Muscle of leg (tissue), 3 donors: ENCODE measurements at regions not wholly inside any gene's neighbourhood (a gene's known extent, or its start where the extent isn't known, plus 50 kb on each side); places are given as distances from the start of the nearest gene placed in this dataset.
"Not testable (repeated sequence)": the region's sequence is repeated elsewhere in the genome, so short reads cannot be mapped to it uniquely, and the experiment has no call there.

ENCODE experiments used
- DNase-seq: peaks from one replicate; pipeline ENCODE4 v3.0.0; 2013
- H3K27ac ChIP-seq: one replicate; pipeline ENCODE4 v1.5.1; 2013; ENCODE audit warnings: mild to moderate bottlenecking, low read length, control low read depth
- H3K27me3 ChIP-seq: one replicate; pipeline ENCODE4 v1.6.1; 2013; ENCODE audit warnings: low read length; ENCODE audit not compliant: control insufficient read depth, insufficient read depth
- H3K36me3 ChIP-seq: one replicate; pipeline ENCODE4 v1.6.1; 2013; ENCODE audit warnings: low read length; ENCODE audit not compliant: control insufficient read depth, insufficient read depth
- H3K4me1 ChIP-seq: one replicate; pipeline ENCODE4 v1.6.1; 2013; ENCODE audit warnings: low read length; ENCODE audit not compliant: control insufficient read depth, insufficient read depth
- H3K4me3 ChIP-seq: one replicate; pipeline ENCODE4 v1.5.1; 2013; ENCODE audit warnings: low read length, control low read depth
- H3K9me3 ChIP-seq: replicated peaks from 2 replicates; pipeline ENCODE4 v1.6.1; 2013; ENCODE audit warnings: low read depth, low read length; ENCODE audit not compliant: control insufficient read depth
- WGBS: methylation state at CpG from one replicate; pipeline ENCODE4 v1.1.5; 2013; ENCODE audit warnings: missing lambda C conversion rate; ENCODE audit not compliant: insufficient coverage; 5-methylcytosine and 5-hydroxymethylcytosine counted together

DNA sequence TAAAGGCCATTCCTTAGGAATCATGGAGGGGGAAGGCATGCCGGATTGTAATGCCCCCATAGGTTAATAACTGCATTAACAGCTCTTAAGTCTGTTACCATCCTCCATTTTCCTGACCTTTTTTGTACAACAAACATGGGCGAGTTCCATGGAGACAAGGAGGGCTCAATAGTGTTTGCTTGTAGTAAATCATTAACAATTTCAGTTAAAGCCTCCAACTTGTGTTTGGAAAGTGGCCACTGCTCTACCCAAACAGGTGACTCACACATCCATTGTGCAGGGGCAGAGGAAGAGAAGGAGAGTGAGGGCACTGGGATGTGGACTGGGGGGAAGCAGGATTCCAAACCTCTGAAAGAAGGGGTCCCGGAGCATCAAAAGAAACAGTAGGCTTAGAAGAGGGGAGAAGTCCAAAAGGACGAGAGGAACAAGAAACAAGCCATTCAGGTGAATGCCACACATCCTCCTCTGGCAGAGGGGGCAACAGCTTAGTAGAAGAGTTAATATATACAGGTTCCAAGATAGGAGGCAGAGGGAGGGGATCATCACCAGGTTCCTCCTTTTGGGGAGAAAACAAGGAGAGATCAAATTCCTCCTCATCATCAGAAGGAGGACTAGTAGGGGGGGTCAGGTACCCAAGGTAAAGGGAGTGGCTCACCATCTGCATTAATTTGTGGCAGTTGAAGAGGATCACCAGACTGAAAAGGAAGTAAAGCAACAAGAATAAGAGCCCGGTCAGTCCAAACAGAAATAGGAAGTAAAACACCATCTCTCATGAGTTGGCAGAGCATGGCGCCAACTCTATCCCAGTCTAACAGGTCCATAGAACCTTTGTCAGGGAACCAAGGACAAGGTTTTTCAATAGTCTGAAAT, 189.4 kb upstream of the RAI14 start:
- H3K4me1 ChIP-seq, H3K4me3 ChIP-seq, H3K27ac ChIP-seq, H3K27me3 ChIP-seq, H3K9me3 ChIP-seq, H3K36me3 ChIP-seq, DNase-seq: not testable (repeated sequence)
- WGBS: 50% methylated on average over 2 of the region's 6 CpGs

GRCh38 chr5:34467436-34467835, 188.7 kb upstream of the RAI14 start:
- H3K36me3 ChIP-seq: no peaks in the 10 kb centered on the region
- no peak overlapping the region for H3K4me3 ChIP-seq
- no peaks in the 10 kb centered on the region for H3K9me3 ChIP-seq
- peaks cover 5% of the 10 kb centered on the region for H3K4me1 ChIP-seq
- WGBS: 100% methylated on average over 1 of the region's 8 CpGs
- no peak for DNase-seq
- no peaks in the 10 kb centered on the region for H3K27me3 ChIP-seq
- no peak overlapping the region for H3K27ac ChIP-seq

- WGBS: no CpG with 5 or more reads among the region's 3 CpGs
- not testable (repeated sequence) for H3K9me3 ChIP-seq, H3K36me3 ChIP-seq
Measured at GRCh38 chr5:34467984-34468383, 188.1 kb upstream of the RAI14 start.

GRCh38 chr5:34469971-34470370, 186.2 kb upstream of the RAI14 start:
- no peak overlapping the region for H3K27ac ChIP-seq
- peaks cover 5% of the 10 kb centered on the region for H3K4me1 ChIP-seq
- H3K4me3 ChIP-seq: no peak overlapping the region
- 85% methylated on average over 2 of the region's 3 CpGs for WGBS
- no peaks in the 10 kb centered on the region for H3K36me3 ChIP-seq
- no peak for DNase-seq
- H3K27me3 ChIP-seq: no peaks in the 10 kb centered on the region
- no peaks in the 10 kb centered on the region for H3K9me3 ChIP-seq

More at GRCh38 chr5:34467984-34468383, 188.1 kb upstream of the RAI14 start:
- not testable (repeated sequence) for H3K4me3 ChIP-seq, H3K4me1 ChIP-seq, H3K27me3 ChIP-seq, H3K27ac ChIP-seq, DNase-seq

GRCh38 chr5:34474573-34475021, 181.5 kb upstream of the RAI14 start:
- Histone ChIP-seq H3K4me1 (no peaks in the 10 kb centered on the region), H3K36me3 (no peaks in the 10 kb centered on the region)
- 0% methylated on average over 1 of the region's 4 CpGs for WGBS

GRCh38 chr5:34475249-34475966, 180.7 kb upstream of the RAI14 start:
- WGBS: 88% methylated on average over 10 of the region's 13 CpGs
- no peaks in the 10 kb centered on the region for H3K36me3 ChIP-seq
- H3K27me3 ChIP-seq: peaks cover 11% of the 10 kb centered on the region
- no peaks in the 10 kb centered on the region for H3K9me3 ChIP-seq
- no peaks in the 10 kb centered on the region for H3K4me1 ChIP-seq
- no peak for DNase-seq
- no peak overlapping the region for H3K4me3 ChIP-seq
- no peak overlapping the region for H3K27ac ChIP-seq

More at GRCh38 chr5:34474573-34475021, 181.5 kb upstream of the RAI14 start:
- peak; percentile 74 for DNase-seq
- Histone ChIP-seq H3K27ac (no peak overlapping the region), H3K9me3 (no peaks in the 10 kb centered on the region), H3K4me3 (no peak overlapping the region), H3K27me3 (peaks cover 11% of the 10 kb centered on the region)

DNA sequence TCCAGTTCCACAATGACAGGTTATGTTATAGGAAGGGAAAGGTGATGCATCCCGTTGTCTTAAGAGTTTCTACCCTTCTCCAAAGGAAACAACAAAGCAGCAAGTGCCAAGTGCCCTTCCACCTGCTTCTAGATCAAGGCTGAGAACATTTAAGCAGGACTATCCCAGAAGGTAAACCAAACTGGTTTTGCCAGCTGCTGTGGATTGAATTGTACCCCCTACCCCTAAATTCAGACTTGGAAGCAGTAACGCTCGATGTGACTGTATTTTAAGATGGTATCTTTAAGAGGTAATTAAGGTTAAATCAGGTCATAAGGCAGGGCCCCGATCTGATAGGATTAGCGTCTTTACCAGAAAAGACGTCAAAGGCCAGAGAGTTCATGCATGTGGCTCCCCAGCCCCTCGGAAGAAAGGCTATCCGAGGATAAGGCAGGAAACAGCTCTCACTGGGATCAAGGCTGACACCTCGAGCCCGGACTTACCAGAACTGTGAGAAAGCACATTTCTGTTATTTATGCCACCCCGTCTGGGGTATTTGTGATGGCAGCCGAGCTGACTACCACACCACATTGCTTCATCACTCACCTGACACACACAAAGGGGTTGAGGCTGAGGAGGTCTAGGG, 179.1 kb upstream of the RAI14 start:
- Histone ChIP-seq H3K27ac (no peak overlapping the region), H3K36me3 (no peaks in the 10 kb centered on the region), H3K27me3 (peaks cover 11% of the 10 kb centered on the region), H3K9me3 (no peaks in the 10 kb centered on the region), H3K4me1 (no peaks in the 10 kb centered on the region), H3K4me3 (no peak overlapping the region)
- WGBS: 65% methylated on average over 5 of the region's 12 CpGs
- DNase-seq: no peak

DNA sequence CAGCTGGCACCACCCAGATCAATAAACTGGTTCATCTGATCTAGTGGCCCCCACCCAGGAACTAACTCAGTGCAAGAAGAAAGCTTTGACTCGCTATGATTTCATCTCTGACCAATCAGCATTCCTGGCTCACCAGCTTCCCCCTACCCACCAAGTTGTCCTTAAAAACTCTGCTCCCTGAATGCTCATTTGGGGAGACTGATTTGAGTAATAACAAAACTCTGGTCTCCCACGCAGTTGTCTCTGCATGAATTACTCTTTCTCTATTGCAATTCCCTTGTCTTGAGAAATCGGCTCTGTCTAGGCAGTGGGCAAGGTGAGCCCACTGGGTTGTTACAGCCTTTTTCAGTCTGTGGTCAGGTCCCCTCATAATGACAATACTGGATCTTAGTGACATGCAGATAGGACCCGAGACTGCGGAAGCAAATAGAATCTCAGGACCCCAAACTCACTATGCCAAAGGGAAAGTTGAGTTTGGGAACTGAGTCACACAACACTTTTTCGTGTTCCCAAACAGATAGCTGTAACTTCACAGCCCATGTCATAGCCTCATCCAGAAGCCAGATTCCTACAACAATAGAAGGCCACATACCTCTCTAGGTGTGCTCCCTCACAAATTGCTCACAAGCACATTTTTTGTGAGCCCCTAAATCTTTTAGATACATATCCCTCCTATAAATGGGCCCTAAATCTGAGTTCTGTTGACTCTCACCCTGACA, 175.2 kb upstream of the RAI14 start:
- Histone ChIP-seq H3K4me3 (no peak overlapping the region), H3K9me3 (no peaks in the 10 kb centered on the region)
- WGBS: 74% methylated on average over 4 of the region's 6 CpGs

GRCh38 chr5:34483442-34484033, 172.6 kb upstream of the RAI14 start:
- DNase-seq: no peak
- Histone ChIP-seq H3K36me3 (no peaks in the 10 kb centered on the region), H3K4me3 (no peak overlapping the region), H3K27ac (no peak overlapping the region), H3K9me3 (no peaks in the 10 kb centered on the region), H3K4me1 (no peaks in the 10 kb centered on the region), H3K27me3 (peaks cover 20% of the 10 kb centered on the region)
- 33% methylated on average over 1 of the region's 5 CpGs for WGBS

More for the DNA sequence above, 175.2 kb upstream of the RAI14 start:
- Histone ChIP-seq H3K27ac (no peak overlapping the region), H3K4me1 (no peaks in the 10 kb centered on the region), H3K36me3 (no peaks in the 10 kb centered on the region), H3K27me3 (peaks cover 20% of the 10 kb centered on the region)
- DNase-seq: no peak
